HCT116 (cell line): ENCODE measurements at regions not wholly inside any gene's neighbourhood (a gene's known extent, or its start where the extent isn't known, plus 50 kb on each side); places are given as distances from the start of the nearest gene placed in this dataset.

ENCODE experiments used
- ATAC-seq: fragments of 200-7000 bp; cut with Tn5 transposase; 2 replicates; pipeline ENCODE4 v1.9.1; 2020; ENCODE audit warnings: mild to moderate bottlenecking, moderate library complexity
- BruUV-seq: library from RNA; stranded (reverse); fragments of 400-500 nt; replicated peaks from 2 replicates; lab custom pipeline; 2021; lab: Mats Ljungman, UMichigan
- CTCF ChIA-PET: fragments of 300-600 bp; sonication (Branson Sonifier 250); formaldehyde crosslinking; loops from one replicate; lab custom pipeline; 2021; ENCODE audit warnings: antibody characterized with exemption; lab: Charles Lee
- POLR2A ChIA-PET: fragments of 300-600, 350-600 bp; sonication (Branson Sonifier 250); formaldehyde crosslinking; loops from one replicate; lab custom pipeline; 2021; ENCODE audit warnings: antibody characterized with exemption; lab: Charles Lee
- RAD21 ChIA-PET, 2 experiments: fragments of 300-600 bp; sonication (Branson Sonifier 250); formaldehyde crosslinking; loops; one replicate each; lab custom pipeline; 2023; ENCODE audit warnings: low total read pairs in 2 of 2; ENCODE audit not compliant: uncharacterized antibody in 2 of 2, unreplicated experiment in 2 of 2, low non-redundant PET in 1 of 2; lab: Charles Lee
- DNase-seq: peaks from one replicate; pipeline ENCODE4 v3.0.0-alpha.2; 2010; ENCODE audit warnings: low read depth, low spot score
- H2AFZ ChIP-seq: fragments of 200-600 bp; shearing (Covaris generic), sonication (generic); 2 replicates; pipeline ENCODE4 v1.6.1; 2017; ENCODE audit warnings: low read depth, mixed run types, mixed read lengths, antibody characterized with exemption, low read length; ENCODE audit not compliant: poor library complexity, severe bottlenecking
- H3K27ac ChIP-seq: 2 replicates; pipeline ENCODE4 v1.5.1; 2012; ENCODE audit warnings: low read depth, low read length
- H3K27me3 ChIP-seq: fragments of 200-600 bp; sonication (generic); 2 replicates; pipeline ENCODE4 v1.6.1; 2016; ENCODE audit warnings: mixed run types, low read length, mixed read lengths; ENCODE audit not compliant: insufficient read depth
- H3K36me3 ChIP-seq, 2 experiments: fragments of 200-500 bp in 1 of 2; fragments of 200-600 bp in 1 of 2; sonication (Bioruptor generic) in 1 of 2; sonication (generic) in 1 of 2; 2 replicates each; pipeline versions ENCODE4 v1.5.1 to v1.6.1; 2014 to 2016; ENCODE audit warnings: low read length in 2 of 2, inconsistent platforms in 1 of 2, mixed read lengths in 1 of 2, mixed run types in 1 of 2; ENCODE audit not compliant: insufficient read depth in 2 of 2, control insufficient read depth in 1 of 2
- H3K4me1 ChIP-seq, 2 experiments: fragments of 200-600 bp in 1 of 2; sonication (generic) in 1 of 2; 2 replicates each; pipeline versions ENCODE4 v1.5.1 to v1.6.1; 2012 to 2017; ENCODE audit warnings: low read length in 2 of 2, inconsistent platforms in 1 of 2, mild to moderate bottlenecking in 1 of 2, mixed read lengths in 1 of 2, mixed run types in 1 of 2, moderate library complexity in 1 of 2; ENCODE audit not compliant: insufficient read depth in 2 of 2, control insufficient read depth in 1 of 2
- H3K4me2 ChIP-seq: fragments of 200-600 bp; sonication (generic); 2 replicates; pipeline ENCODE4 v1.6.1; 2017; ENCODE audit warnings: mixed run types, low read length, mixed read lengths
- H3K4me3 ChIP-seq, 2 experiments: fragments of 200-600 bp in 1 of 2; sonication (generic) in 1 of 2; replicated peaks in 1 of 2; 2 replicates each; pipeline ENCODE4 v1.5.1; 2011 to 2016; ENCODE audit warnings: low read length in 2 of 2, control low read depth in 1 of 2, low read depth in 1 of 2, mild to moderate bottlenecking in 1 of 2, mixed read lengths in 1 of 2, mixed run types in 1 of 2
- H3K79me2 ChIP-seq: fragments of 200-600 bp; sonication (generic); 2 replicates; pipeline ENCODE4 v1.6.1; 2017; ENCODE audit warnings: mild to moderate bottlenecking, mixed run types, low read length, moderate library complexity, mixed read lengths; ENCODE audit not compliant: insufficient read depth
- H3K9ac ChIP-seq: fragments of 200-600 bp; sonication (generic); 2 replicates; pipeline ENCODE4 v1.6.1; 2016; ENCODE audit warnings: low read length, mixed read lengths
- H3K9me2 ChIP-seq: fragments of 200-600 bp; sonication (generic), shearing (Covaris generic); 2 replicates; pipeline ENCODE4 v1.6.1; 2017; ENCODE audit warnings: mixed run types, mild to moderate bottlenecking, moderate library complexity; ENCODE audit not compliant: insufficient read depth
- H3K9me3 ChIP-seq, 2 experiments: fragments of 200-500 bp in 1 of 2; fragments of 200-600 bp in 1 of 2; sonication (Bioruptor generic) in 1 of 2; sonication (generic) in 1 of 2; 2 replicates each; pipeline ENCODE4 v1.6.1; 2014 to 2017; ENCODE audit warnings: low read length in 2 of 2, mixed read lengths in 2 of 2, inconsistent platforms in 1 of 2, low read depth in 1 of 2, mild to moderate bottlenecking in 1 of 2, mixed run types in 1 of 2, moderate library complexity in 1 of 2; ENCODE audit not compliant: control insufficient read depth in 1 of 2, insufficient read depth in 1 of 2
- H4K20me1 ChIP-seq: fragments of 200-600 bp; sonication (generic), shearing (Covaris generic); 2 replicates; pipeline ENCODE4 v1.6.1; 2017; ENCODE audit warnings: mixed run types, mild to moderate bottlenecking, moderate library complexity; ENCODE audit not compliant: insufficient read depth
- ATF3 ChIP-seq: IDR thresholded peaks from 2 replicates; pipeline ENCODE4 v1.6.1; 2012
- CTCF ChIP-seq, 3 experiments: fragments of 200-600 bp in 1 of 3; sonication (generic) in 1 of 3; IDR thresholded peaks in 2 of 3; conservative IDR thresholded peaks in 1 of 3; 2 replicates each; pipeline ENCODE4 v1.5.1; 2012 to 2017; ENCODE audit warnings: low read depth in 2 of 3, low read length in 2 of 3, antibody characterized with exemption in 1 of 3, borderline replicate concordance in 1 of 3, control low read depth in 1 of 3, mild to moderate bottlenecking in 1 of 3, mixed read lengths in 1 of 3, mixed run types in 1 of 3, moderate library complexity in 1 of 3; ENCODE audit not compliant: insufficient read depth in 1 of 3
- ELF1 ChIP-seq: IDR thresholded peaks from 2 replicates; pipeline ENCODE4 v1.6.1; 2012; ENCODE audit warnings: low read depth, borderline replicate concordance
- EZH2 ChIP-seq: fragments of 200-600 bp; sonication (generic); IDR thresholded peaks from 2 replicates; pipeline ENCODE4 v1.6.1; 2017; ENCODE audit warnings: antibody characterized with exemption, mixed run types
- EZH2phosphoT487 ChIP-seq: fragments of 200-600 bp; IDR thresholded peaks from 2 replicates; pipeline ENCODE4 v1.6.1; 2018; ENCODE audit warnings: antibody characterized with exemption, borderline replicate concordance
- FOSL1 ChIP-seq: IDR thresholded peaks from 2 replicates; pipeline ENCODE4 v1.6.1; 2012; ENCODE audit warnings: low read depth
- POLR2A ChIP-seq: IDR thresholded peaks from 2 replicates; pipeline ENCODE4 v1.7.0; 2011; ENCODE audit warnings: borderline replicate concordance; ENCODE audit not compliant: insufficient read depth, insufficient read length; ENCODE audit errors: extremely low read depth
- POLR2AphosphoS5 ChIP-seq: IDR thresholded peaks from 2 replicates; pipeline ENCODE4 v1.6.1; 2011; ENCODE audit warnings: mild to moderate bottlenecking, low read depth, low read length, moderate library complexity
- RAD21 ChIP-seq: IDR thresholded peaks from 2 replicates; pipeline ENCODE4 v1.6.1; 2012; ENCODE audit warnings: low read depth, mild to moderate bottlenecking
- SRF ChIP-seq: IDR thresholded peaks from 2 replicates; pipeline ENCODE4 v1.6.1; 2012; ENCODE audit warnings: low read depth
- TCF7L2 ChIP-seq: IDR thresholded peaks from 2 replicates; pipeline ENCODE4 v1.7.0; 2011; ENCODE audit warnings: borderline replicate concordance, inconsistent platforms; ENCODE audit not compliant: insufficient read depth, insufficient read length; ENCODE audit errors: extremely low read depth
- YY1 ChIP-seq: IDR thresholded peaks from 2 replicates; pipeline ENCODE4 v1.6.1; 2011; ENCODE audit warnings: low read length, low read depth, moderate library complexity, mild to moderate bottlenecking; ENCODE audit not compliant: insufficient replicate concordance; ENCODE audit errors: extremely low read depth
- ZBTB33 ChIP-seq: IDR thresholded peaks from 2 replicates; pipeline ENCODE4 v1.6.1; 2011; ENCODE audit warnings: mild to moderate bottlenecking, low read length, moderate library complexity; ENCODE audit not compliant: insufficient replicate concordance; ENCODE audit errors: extremely low read depth
- ZFX ChIP-seq: fragments of 450-650 bp; IDR thresholded peaks from 2 replicates; pipeline ENCODE4 v1.6.1; 2017
- intact Hi-C: fragments of 100-400 bp; cut with micrococcal nuclease; formaldehyde crosslinking; loops from 2 replicates; pipeline ENCODE4 v1.10.0; 2022

GRCh38 chr2:239579524-239580198 lies 178.8 kb upstream of the HDAC4 start:
- Histone ChIP-seq H3K9me3 (no peaks in the 10 kb centered on the region), H3K4me2 (no peak overlapping the region), H3K27ac (no peak overlapping the region), H3K27me3 (no peaks in the 10 kb centered on the region), H3K36me3 (no peaks in the 10 kb centered on the region), H3K9me2 (no peaks in the 10 kb centered on the region), H3K4me3 (no peak overlapping the region), H4K20me1 (no peaks in the 10 kb centered on the region), H2AFZ (no peak overlapping the region), H3K9ac (no peak overlapping the region), H3K4me1 (no peaks in the 10 kb centered on the region), H3K79me2 (no peaks in the 10 kb centered on the region)
- intact Hi-C loops: no loop called here
- TF ChIP-seq ZBTB33 (no peak), ZFX (no peak)
- RAD21 ChIA-PET: no interaction called here
- POLR2A ChIA-PET: no interaction called here
- CTCF ChIA-PET: no interaction called here
- DNase-seq (no peak), ATAC-seq (no peak)
- BruUV-seq: no TSS peak

- H4K20me1 ChIP-seq: no peaks in the 10 kb centered on the region
- intact Hi-C loops: no loop called here
- no peak overlapping the region for H3K4me3 ChIP-seq
- no peaks in the 10 kb centered on the region for H3K9me3 ChIP-seq
- ChIA-PET CTCF (no interaction called here), POLR2A (no interaction called here), RAD21 (no interaction called here)
- DNase-seq: no peak
- no TSS peak for BruUV-seq
- H3K27ac ChIP-seq: no peak overlapping the region
- ATAC-seq: no peak
- no peak overlapping the region for H3K4me2 ChIP-seq
- no peaks in the 10 kb centered on the region for H3K4me1 ChIP-seq
- no peaks in the 10 kb centered on the region for H3K36me3 ChIP-seq
- H3K27me3 ChIP-seq: no peaks in the 10 kb centered on the region
- H3K79me2 ChIP-seq: no peaks in the 10 kb centered on the region
- H2AFZ ChIP-seq: no peak overlapping the region
- TF ChIP-seq TCF7L2: no peak
- TF ChIP-seq ZFX: no peak
- no peak for TF ChIP-seq RAD21
- no peak for TF ChIP-seq EZH2phosphoT487
- no peak for TF ChIP-seq EZH2
- no peak for TF ChIP-seq ELF1
- TF ChIP-seq CTCF (IDR thresholded peaks at IDR 0.05 in 2 of 3, conservative IDR thresholded peaks at IDR 0.05 in 1 of 3; ENCODE audit: borderline replicate concordance in 1 of 3, insufficient read depth in 1 of 3, low read depth in 2 of 3, low read length in 2 of 3): no peak
- TF ChIP-seq ATF3: no peak
- no peak for TF ChIP-seq FOSL1
- TF ChIP-seq SRF: no peak
- no peak for TF ChIP-seq POLR2AphosphoS5
- no peak for TF ChIP-seq POLR2A
- no peak for TF ChIP-seq YY1
- no peak overlapping the region for H3K9ac ChIP-seq
- H3K9me2 ChIP-seq: no peaks in the 10 kb centered on the region
These were observed 178.3 kb upstream of the HDAC4 start for GRCh38 chr2:239579081-239579480.
